CD4-positive, alpha-beta T cell (primary cell): ENCODE measurements at regions not wholly inside any gene's neighbourhood (a gene's known extent, or its start where the extent isn't known, plus 50 kb on each side); places are given as distances from the start of the nearest gene placed in this dataset.

Experiments
- ATAC-seq: fragments of 200-7000 bp; cut with Tn5 transposase; one replicate; pipeline ENCODE4 v1.10.0; 2022; ENCODE audit warnings: mild to moderate bottlenecking; ENCODE audit not compliant: poor library complexity
- CTCF ChIA-PET: fragments of 350-600 bp; sonication (Branson Sonifier 250); formaldehyde crosslinking; loops from one replicate; lab custom pipeline; 2021; ENCODE audit warnings: antibody characterized with exemption, inconsistent platforms; lab: Charles Lee
- POLR2A ChIA-PET: fragments of 350-600 bp; sonication (Branson Sonifier 250); formaldehyde crosslinking; loops from one replicate; lab custom pipeline; 2021; ENCODE audit warnings: antibody characterized with exemption, inconsistent platforms; lab: Charles Lee
- DNase-seq, 14 experiments: peaks; one replicate each; pipeline ENCODE4 v3.0.0-alpha.2; 2013 to 2020; ENCODE audit warnings: mixed read lengths in 2 of 14
- H3K27ac ChIP-seq, 2 donors: one replicate each; pipeline versions ENCODE4 v1.5.1 to v1.7.0; 2013; ENCODE audit warnings: low read length in 2 of 2, low read depth in 1 of 2, mild to moderate bottlenecking in 1 of 2
- H3K27me3 ChIP-seq, 2 experiments: 1 replicate in 1 of 2; 2 replicates in 1 of 2; pipeline versions ENCODE4 v1.6.1 to v1.7.0; 2013; ENCODE audit warnings: low read length in 2 of 2, control low read depth in 1 of 2, mild to moderate bottlenecking in 1 of 2, moderate library complexity in 1 of 2; ENCODE audit not compliant: insufficient read depth in 2 of 2, control insufficient read depth in 1 of 2
- H3K36me3 ChIP-seq: one replicate; pipeline ENCODE4 v1.6.1; 2013; ENCODE audit warnings: low read length, control low read depth; ENCODE audit not compliant: insufficient read depth
- H3K4me1 ChIP-seq: one replicate; pipeline ENCODE4 v1.6.1; 2013; ENCODE audit warnings: low read length, control low read depth; ENCODE audit not compliant: insufficient read depth
- H3K4me3 ChIP-seq: one replicate; pipeline ENCODE4 v1.5.1; 2013; ENCODE audit warnings: mild to moderate bottlenecking, low read length, moderate library complexity
- H3K9me3 ChIP-seq, 2 experiments: 1 replicate in 1 of 2; 2 replicates in 1 of 2; pipeline versions ENCODE4 v1.6.1 to v1.7.0; 2013; ENCODE audit warnings: low read length in 2 of 2, mild to moderate bottlenecking in 2 of 2, control low read depth in 1 of 2, moderate library complexity in 1 of 2; ENCODE audit not compliant: control insufficient read depth in 1 of 2, insufficient read depth in 1 of 2
- H3K27ac Mint-ChIP-seq: one replicate; pipeline ENCODE4 v1.8.0; 2020; ENCODE audit warnings: mixed read lengths
- H3K27me3 Mint-ChIP-seq: one replicate; pipeline ENCODE4 v1.8.0; 2021; ENCODE audit warnings: mixed read lengths
- H3K36me3 Mint-ChIP-seq: one replicate; pipeline ENCODE4 v1.8.0; 2021; ENCODE audit warnings: low read depth, mixed read lengths
- H3K4me1 Mint-ChIP-seq: one replicate; pipeline ENCODE4 v1.8.0; 2021; ENCODE audit warnings: low read depth, mixed read lengths
- H3K4me3 Mint-ChIP-seq: one replicate; pipeline ENCODE4 v1.8.0; 2020; ENCODE audit warnings: mild to moderate bottlenecking, mixed read lengths
- H3K9me3 Mint-ChIP-seq: one replicate; pipeline ENCODE4 v1.8.0; 2020; ENCODE audit warnings: mixed read lengths
- CTCF ChIP-seq: fragments of 200-600 bp; IDR thresholded peaks from one replicate; pipeline ENCODE4 v1.8.0; 2022; ENCODE audit warnings: antibody characterized with exemption, mild to moderate bottlenecking
- intact Hi-C, 2 experiments: fragments of 100-400 bp; cut with DNase I in 1 of 2; cut with micrococcal nuclease in 1 of 2; formaldehyde crosslinking; loops; one replicate each; pipeline versions ENCODE4 v1.15.1 to v1.9.0; 2023 to 2025; cut with DNase I, micrococcal nuclease

DNA sequence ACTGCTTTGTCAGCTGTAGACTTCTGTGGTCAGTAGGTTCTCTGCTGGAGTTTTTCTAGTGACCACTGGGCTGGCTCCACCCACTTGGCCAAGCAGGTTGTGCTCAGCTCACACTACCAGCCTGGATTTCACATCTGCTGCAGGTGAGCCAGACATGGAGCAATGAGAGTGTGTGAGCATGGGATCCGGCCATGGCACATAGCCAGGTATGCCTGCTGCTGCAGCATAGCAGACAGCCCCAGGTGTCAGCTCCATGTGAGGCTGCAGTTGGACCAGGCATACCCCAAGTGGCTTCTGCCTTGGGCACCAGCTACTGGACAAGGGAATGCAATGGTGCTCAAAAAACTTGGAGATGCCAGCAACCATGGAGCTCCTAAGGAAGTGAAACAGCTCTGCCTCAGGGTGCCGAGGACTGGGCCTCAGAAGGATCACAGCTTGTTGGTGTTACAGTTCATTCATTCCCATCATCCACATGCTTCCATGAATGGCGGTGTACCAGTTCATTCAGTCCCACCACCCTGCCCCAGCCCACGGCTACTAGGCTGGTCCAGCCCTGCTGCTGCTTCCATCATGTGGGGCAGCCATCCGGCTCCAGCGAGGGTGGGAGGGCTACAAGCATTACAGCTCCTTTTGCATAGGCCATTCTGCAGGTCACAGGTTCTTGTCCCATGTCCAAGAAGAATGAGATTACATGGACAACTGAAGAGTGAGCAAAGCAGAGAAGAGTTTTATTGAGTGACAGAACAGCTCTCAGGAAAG is 389.1 kb upstream of the PCDH7 start:
- H3K4me1 ChIP-seq, result no peaks in the 10 kb centered on the region
- no peak for TF ChIP-seq CTCF
- intact Hi-C loops, result no loop called here
- no peak overlapping the region for H3K4me3 ChIP-seq
- Mint-ChIP-seq H3K27ac (no peak overlapping the region), H3K4me3 (no peak overlapping the region), H3K27me3 (no peaks in the 10 kb centered on the region), H3K9me3 (peaks cover 5% of the 10 kb centered on the region), H3K36me3 (no peaks in the 10 kb centered on the region), H3K4me1 (no peaks in the 10 kb centered on the region)
- CTCF ChIA-PET, result no interaction called here
- peaks cover 8 to 20% of the 10 kb centered on the region in 2 experiments for H3K9me3 ChIP-seq
- H3K27me3 ChIP-seq, result no peaks in the 10 kb centered on the region
- no peak overlapping the region for H3K27ac ChIP-seq
- POLR2A ChIA-PET, result no interaction called here
- ATAC-seq, result no peak
- DNase-seq, result no peak
- no peaks in the 10 kb centered on the region for H3K36me3 ChIP-seq

DNA sequence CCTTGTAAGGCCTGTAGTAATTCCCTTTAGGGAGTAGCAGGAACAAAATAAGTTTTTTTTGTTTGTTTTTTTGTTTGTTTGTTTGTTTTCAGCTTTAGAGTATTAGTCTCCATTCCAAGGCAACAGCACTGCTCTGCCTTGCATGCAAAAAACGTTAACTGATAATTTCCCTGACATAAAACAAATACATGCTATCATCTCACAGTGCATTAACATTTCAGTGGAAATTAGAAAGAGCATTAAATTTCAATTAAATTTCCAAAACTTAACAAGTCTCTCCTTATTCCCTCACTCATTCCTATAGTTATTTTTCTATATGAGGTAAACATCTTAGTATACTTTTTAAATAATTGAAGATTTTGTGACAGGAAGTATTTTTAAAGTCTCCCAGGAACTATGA is 378.4 kb upstream of the PCDH7 start:
- Histone ChIP-seq H3K4me3 (no peak overlapping the region), H3K36me3 (no peaks in the 10 kb centered on the region), H3K27ac (no peak overlapping the region), H3K4me1 (no peaks in the 10 kb centered on the region), H3K9me3 (peaks cover 0 to 9% of the 10 kb centered on the region in 2 experiments), H3K27me3 (no peaks in the 10 kb centered on the region)
- H3K9me3 Mint-ChIP-seq, result peaks cover 8% of the 10 kb centered on the region
- H3K4me1 Mint-ChIP-seq, result no peaks in the 10 kb centered on the region
- ChIA-PET CTCF (no interaction called here), POLR2A (no interaction called here)
- ATAC-seq (no peak), DNase-seq (no peak)
- intact Hi-C loops, result no loop called here
- H3K27ac Mint-ChIP-seq, result no peak overlapping the region
- no peak for TF ChIP-seq CTCF
- no peaks in the 10 kb centered on the region for H3K27me3 Mint-ChIP-seq
- H3K36me3 Mint-ChIP-seq, result no peaks in the 10 kb centered on the region
- H3K4me3 Mint-ChIP-seq, result no peak overlapping the region

DNA sequence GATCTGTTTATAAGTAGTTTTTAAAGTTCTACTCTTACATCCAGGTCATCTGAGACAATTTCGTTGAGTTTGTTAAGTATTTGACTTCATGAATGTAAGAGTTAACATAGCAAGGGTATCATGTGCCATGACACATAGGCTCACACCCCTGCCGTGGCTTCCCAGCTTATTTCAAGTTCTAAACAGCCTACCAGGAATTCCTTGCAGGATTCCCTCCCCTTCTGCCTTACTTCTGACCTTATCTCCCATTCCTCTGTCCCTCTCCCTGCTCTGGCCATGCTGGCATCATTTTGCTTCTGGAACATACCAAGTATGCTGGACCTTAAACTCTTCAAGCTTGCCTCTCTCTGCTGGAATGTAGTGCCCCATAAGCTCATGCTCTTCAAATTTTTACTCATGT is 369.9 kb upstream of the PCDH7 start:
- no peak for TF ChIP-seq CTCF
- POLR2A ChIA-PET, result no interaction called here
- DNase-seq, result no peak
- H3K4me3 Mint-ChIP-seq, result no peak overlapping the region
- ATAC-seq, result no peak
- H3K36me3 Mint-ChIP-seq, result no peaks in the 10 kb centered on the region
- H3K27ac ChIP-seq, result no peak overlapping the region
- no peak overlapping the region for H3K4me3 ChIP-seq
- intact Hi-C loops, result no loop called here
- peaks cover 19% of the 10 kb centered on the region for H3K9me3 Mint-ChIP-seq
- H3K4me1 ChIP-seq, result no peaks in the 10 kb centered on the region
- H3K27me3 Mint-ChIP-seq, result no peaks in the 10 kb centered on the region
- no peaks in the 10 kb centered on the region for H3K27me3 ChIP-seq
- no peaks in the 10 kb centered on the region for H3K36me3 ChIP-seq
- peaks cover 4 to 8% of the 10 kb centered on the region in 2 experiments for H3K9me3 ChIP-seq
- H3K27ac Mint-ChIP-seq, result no peak overlapping the region
- CTCF ChIA-PET, result no interaction called here
- no peaks in the 10 kb centered on the region for H3K4me1 Mint-ChIP-seq
